OCI-LY1 (cell line): ENCODE measurements at regions not wholly inside any gene's neighbourhood (a gene's known extent, or its start where the extent isn't known, plus 50 kb on each side); places are given as distances from the start of the nearest gene placed in this dataset.

Source experiments
- EZH2 ChIP-seq: fragments of 200-600 bp; sonication (generic), shearing (Covaris generic); IDR thresholded peaks from 2 replicates; pipeline ENCODE4 v1.8.0; 2017; ENCODE audit warnings: borderline replicate concordance, mixed run types, mild to moderate bottlenecking, antibody characterized with exemption, low read length, moderate library complexity, mixed read lengths
- TF ChIP-seq, protein P1 (sequence below): fragments of 200-600 bp; sonication (generic), shearing (Covaris generic); IDR thresholded peaks from 2 replicates; pipeline ENCODE4 v1.5.1; 2017; ENCODE audit warnings: mild to moderate bottlenecking, antibody characterized with exemption, low read length, moderate library complexity, mixed read lengths

DNA sequence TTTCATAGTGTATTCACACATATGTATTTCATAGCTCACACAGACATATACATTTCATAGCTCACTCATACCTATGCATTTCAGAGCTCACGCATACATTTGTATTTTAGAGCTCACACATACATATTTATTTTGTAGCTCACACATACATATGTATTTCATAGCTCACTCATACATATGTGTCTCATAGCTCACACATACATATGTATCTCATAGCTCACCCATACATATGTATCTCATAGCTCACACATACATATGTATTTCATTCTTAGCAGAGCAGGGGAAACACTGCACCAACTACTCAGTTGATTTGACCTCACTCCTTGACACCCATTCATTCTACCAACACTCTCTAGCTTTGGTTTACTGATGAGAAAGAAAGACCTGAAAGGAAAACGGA lies 713.6 kb downstream of the QKI start:
- no peak for TF ChIP-seq EZH2
- TF ChIP-seq, protein P1, sequence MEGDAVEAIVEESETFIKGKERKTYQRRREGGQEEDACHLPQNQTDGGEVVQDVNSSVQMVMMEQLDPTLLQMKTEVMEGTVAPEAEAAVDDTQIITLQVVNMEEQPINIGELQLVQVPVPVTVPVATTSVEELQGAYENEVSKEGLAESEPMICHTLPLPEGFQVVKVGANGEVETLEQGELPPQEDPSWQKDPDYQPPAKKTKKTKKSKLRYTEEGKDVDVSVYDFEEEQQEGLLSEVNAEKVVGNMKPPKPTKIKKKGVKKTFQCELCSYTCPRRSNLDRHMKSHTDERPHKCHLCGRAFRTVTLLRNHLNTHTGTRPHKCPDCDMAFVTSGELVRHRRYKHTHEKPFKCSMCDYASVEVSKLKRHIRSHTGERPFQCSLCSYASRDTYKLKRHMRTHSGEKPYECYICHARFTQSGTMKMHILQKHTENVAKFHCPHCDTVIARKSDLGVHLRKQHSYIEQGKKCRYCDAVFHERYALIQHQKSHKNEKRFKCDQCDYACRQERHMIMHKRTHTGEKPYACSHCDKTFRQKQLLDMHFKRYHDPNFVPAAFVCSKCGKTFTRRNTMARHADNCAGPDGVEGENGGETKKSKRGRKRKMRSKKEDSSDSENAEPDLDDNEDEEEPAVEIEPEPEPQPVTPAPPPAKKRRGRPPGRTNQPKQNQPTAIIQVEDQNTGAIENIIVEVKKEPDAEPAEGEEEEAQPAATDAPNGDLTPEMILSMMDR, result no peak
